T-helper 17 cell (primary cell): ENCODE measurements at regions not wholly inside any gene's neighbourhood (a gene's known extent, or its start where the extent isn't known, plus 50 kb on each side); places are given as distances from the start of the nearest gene placed in this dataset.

Experiments used
- ATAC-seq: fragments of 150-1000 bp; cut with Tn5 transposase; 2 replicates; pipeline ENCODE4 v1.10.0; 2021; ENCODE audit warnings: mild to moderate bottlenecking, moderate library complexity
- DNase-seq, 3 donors: peaks; one replicate each; pipeline versions ENCODE4 v3.0.0 to v3.0.0-alpha.2; 2020 to 2021
- H3K9me3 ChIP-seq: one replicate; pipeline ENCODE4 v1.7.0; 2013; ENCODE audit warnings: low read length, mild to moderate bottlenecking; ENCODE audit not compliant: control insufficient read depth, poor library complexity, severe bottlenecking
- H3K27ac Mint-ChIP-seq: one replicate; pipeline ENCODE4 v1.8.0; 2022; ENCODE audit warnings: mild to moderate bottlenecking, moderate library complexity, mixed read lengths
- H3K27me3 Mint-ChIP-seq: one replicate; pipeline ENCODE4 v1.8.0; 2022; ENCODE audit warnings: mixed read lengths
- H3K36me3 Mint-ChIP-seq: one replicate; pipeline ENCODE4 v1.8.0; 2022; ENCODE audit warnings: low read depth, mixed read lengths
- H3K4me1 Mint-ChIP-seq: one replicate; pipeline ENCODE4 v1.8.0; 2022; ENCODE audit warnings: mild to moderate bottlenecking, mixed read lengths
- H3K4me3 Mint-ChIP-seq: one replicate; pipeline ENCODE4 v1.8.0; 2022; ENCODE audit warnings: mild to moderate bottlenecking, moderate library complexity, mixed read lengths

DNA sequence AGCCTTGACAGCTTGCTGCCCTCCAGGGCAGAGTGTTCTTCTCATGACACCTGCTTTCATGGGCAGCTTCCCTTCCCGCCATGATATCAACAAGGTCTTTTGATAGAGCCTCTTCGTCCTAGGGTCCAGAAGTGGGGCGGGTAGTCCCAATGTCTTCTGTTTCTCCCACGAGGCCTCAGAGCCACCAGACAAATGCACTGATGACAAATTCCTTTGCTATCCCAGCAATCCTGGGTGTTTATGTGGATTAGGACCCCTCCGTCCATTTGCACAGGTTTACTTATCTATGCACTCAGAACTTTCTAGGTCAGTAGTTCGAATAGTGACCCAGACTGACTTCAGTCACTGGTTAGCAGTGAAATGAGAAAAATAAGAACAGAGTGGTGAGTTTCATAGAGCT, 52.6 kb upstream of the PRMT8 start:
- no peak for ATAC-seq
- no peak overlapping the region for H3K4me3 Mint-ChIP-seq
- no peak overlapping the region for H3K27ac Mint-ChIP-seq
- H3K36me3 Mint-ChIP-seq, result no peaks in the 10 kb centered on the region
- H3K4me1 Mint-ChIP-seq, result no peaks in the 10 kb centered on the region
- no peaks in the 10 kb centered on the region for H3K9me3 ChIP-seq
- no peak for DNase-seq
- H3K27me3 Mint-ChIP-seq, result peaks cover 27% of the 10 kb centered on the region
